GM12875 (cell line): ENCODE measurements at regions not wholly inside any gene's neighbourhood (a gene's known extent, or its start where the extent isn't known, plus 50 kb on each side); places are given as distances from the start of the nearest gene placed in this dataset.

Experiments
- H3K4me3 ChIP-seq: one replicate; pipeline ENCODE4 v1.5.1; 2011; ENCODE audit warnings: low read depth, low read length, control low read depth
- CTCF ChIP-seq: IDR thresholded peaks from 2 replicates; pipeline ENCODE4 v1.5.1; 2011; ENCODE audit warnings: low read depth, mild to moderate bottlenecking, control low read depth, inconsistent platforms, low read length, moderate library complexity, borderline replicate concordance; ENCODE audit not compliant: insufficient read depth

GRCh38 chr6:26288155-26288554, 76.8 kb upstream of the BTN3A2 start:
- no peak for TF ChIP-seq CTCF
- no peak overlapping the region for H3K4me3 ChIP-seq

GRCh38 chr6:26290941-26291340, 74.1 kb upstream of the BTN3A2 start:
- no peak overlapping the region for H3K4me3 ChIP-seq

GRCh38 chr6:26292709-26293108, 72.3 kb upstream of the BTN3A2 start:
- no peak for TF ChIP-seq CTCF
- no peak overlapping the region for H3K4me3 ChIP-seq

More at GRCh38 chr6:26290941-26291340, 74.1 kb upstream of the BTN3A2 start:
- no peak for TF ChIP-seq CTCF

GRCh38 chr6:26294302-26294701, 70.7 kb upstream of the BTN3A2 start:
- no peak for TF ChIP-seq CTCF

GRCh38 chr6:26295691-26296555, 69.1 kb upstream of the BTN3A2 start:
- TF ChIP-seq CTCF = no peak
- no peak overlapping the region for H3K4me3 ChIP-seq

More at GRCh38 chr6:26294302-26294701, 70.7 kb upstream of the BTN3A2 start:
- H3K4me3 ChIP-seq = no peak overlapping the region

GRCh38 chr6:26296556-26296856, 68.5 kb upstream of the BTN3A2 start:
- H3K4me3 ChIP-seq = no peak overlapping the region
- no peak for TF ChIP-seq CTCF
